ENCODE measurements at regions not wholly inside any gene's neighbourhood (a gene's known extent, or its start where the extent isn't known, plus 50 kb on each side); places are given as distances from the start of the nearest gene placed in this dataset.

GRCh38 chr1:115217150-115218033 lies 120.7 kb downstream of the NGF start:
- Histone ChIP-seq H3K9me3 (replicated peaks) (no peaks in the 10 kb centered on the region), H3K36me3 (no peaks in the 10 kb centered on the region), H3K27me3 (replicated peaks) (no peaks in the 10 kb centered on the region), H3K27ac (no peak overlapping the region), H3K4me3 (no peak overlapping the region), H3K4me1 (replicated peaks) (no peaks in the 10 kb centered on the region)
- DNase-seq (ENCODE audit: low read depth in 1 of 2, low spot score in 2 of 2) = no peak

DNA sequence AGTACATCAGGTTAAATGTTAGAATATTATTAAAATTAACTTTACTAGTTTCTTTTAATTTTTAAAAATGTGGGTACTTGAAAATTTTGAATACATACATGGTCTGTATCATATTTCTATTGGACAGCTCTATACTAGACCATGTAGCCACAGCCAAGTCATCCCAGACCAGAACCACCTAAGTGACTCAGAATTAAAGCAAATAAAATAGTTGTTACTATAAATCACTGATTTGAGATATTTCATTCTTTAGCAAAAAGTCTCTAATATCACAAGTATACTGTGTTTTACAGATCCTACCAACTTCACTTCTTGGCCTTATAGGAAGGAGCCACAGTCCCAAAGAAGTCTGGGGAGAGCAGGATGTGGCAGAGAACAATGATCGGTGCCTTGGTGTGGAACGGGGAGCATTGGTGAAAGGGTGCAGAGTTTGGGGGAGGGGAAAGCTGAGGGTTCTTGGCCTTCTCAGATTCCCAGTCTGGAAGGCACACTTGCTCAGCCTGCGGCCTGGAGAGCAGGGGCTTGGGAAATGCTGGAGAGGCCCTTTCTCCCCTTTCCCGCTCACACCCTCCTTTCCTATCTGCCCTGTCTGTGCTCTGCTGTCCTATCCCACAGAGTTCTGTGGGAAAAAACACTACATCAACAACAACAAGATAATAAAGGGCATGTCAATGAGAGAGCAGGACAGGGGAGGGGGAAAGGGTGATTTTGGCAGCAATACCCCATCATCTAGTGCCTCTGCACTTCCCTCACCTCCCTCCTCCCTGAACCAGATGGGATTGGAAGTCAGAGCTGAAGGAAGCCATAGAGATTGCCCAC lies 122.1 kb downstream of the NGF start:
- DNase-seq (ENCODE audit: low read depth in 1 of 2, low spot score in 2 of 2) = no peak

DNA sequence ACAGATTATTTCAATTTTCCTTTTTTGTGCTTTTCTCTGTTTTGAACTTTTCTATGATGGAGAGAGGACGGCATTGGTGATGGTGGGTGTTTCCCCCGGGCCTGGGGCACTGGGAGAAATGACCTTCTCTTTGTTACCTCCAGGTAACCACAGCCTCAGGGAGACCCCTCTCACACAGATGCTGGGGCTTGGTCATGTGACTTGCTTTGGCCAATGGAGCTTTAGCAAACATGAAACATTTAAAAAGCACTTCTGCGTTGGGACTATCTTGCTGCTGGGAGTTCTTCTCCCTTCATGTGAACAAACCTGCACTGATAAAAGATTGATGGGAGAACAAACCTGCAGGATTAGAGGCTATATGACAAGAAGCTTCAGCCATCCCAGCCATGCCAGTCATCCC lies 122.9 kb downstream of the NGF start:
- DNase-seq (ENCODE audit: low read depth in 1 of 2, low spot score in 2 of 2) = no peak
- H3K27ac ChIP-seq = no peak overlapping the region
- H3K27me3 ChIP-seq (replicated peaks) = no peaks in the 10 kb centered on the region
- no peaks in the 10 kb centered on the region for H3K36me3 ChIP-seq
- H3K4me1 ChIP-seq (replicated peaks) = no peaks in the 10 kb centered on the region
- no peaks in the 10 kb centered on the region for H3K9me3 ChIP-seq (replicated peaks)
- H3K4me3 ChIP-seq = no peak overlapping the region

More for the DNA sequence above, 122.1 kb downstream of the NGF start:
- H3K4me3 ChIP-seq = no peak overlapping the region
- no peaks in the 10 kb centered on the region for H3K27me3 ChIP-seq (replicated peaks)
- H3K9me3 ChIP-seq (replicated peaks) = no peaks in the 10 kb centered on the region
- no peaks in the 10 kb centered on the region for H3K4me1 ChIP-seq (replicated peaks)
- H3K27ac ChIP-seq = no peak overlapping the region
- H3K36me3 ChIP-seq = no peaks in the 10 kb centered on the region

DNA sequence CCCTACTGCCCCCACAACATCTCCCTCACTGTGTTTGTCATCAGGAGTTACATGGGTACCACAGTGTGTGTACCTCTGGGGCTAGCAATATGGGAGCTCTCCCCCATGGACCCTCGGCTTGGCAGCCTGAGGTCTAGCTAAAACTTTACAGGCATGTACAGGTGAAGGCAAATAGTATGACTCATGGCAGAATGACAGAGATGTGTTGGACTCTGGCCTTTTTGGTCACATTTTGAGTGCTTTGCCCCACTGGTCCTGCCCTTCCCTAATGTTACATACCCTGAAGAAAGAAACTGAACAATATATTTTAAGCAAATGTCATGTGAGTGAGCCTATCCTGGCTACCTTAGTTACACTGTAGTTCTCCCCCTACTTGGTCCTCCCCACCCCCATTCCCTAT lies 124.0 kb downstream of the NGF start:
- no peaks in the 10 kb centered on the region for H3K4me1 ChIP-seq (replicated peaks)
- H3K36me3 ChIP-seq = no peaks in the 10 kb centered on the region
- no peak overlapping the region for H3K27ac ChIP-seq
- H3K9me3 ChIP-seq (replicated peaks) = no peaks in the 10 kb centered on the region
- no peak for DNase-seq (ENCODE audit: low read depth in 1 of 2, low spot score in 2 of 2)
- H3K27me3 ChIP-seq (replicated peaks) = no peaks in the 10 kb centered on the region
- H3K4me3 ChIP-seq = no peak overlapping the region

DNA sequence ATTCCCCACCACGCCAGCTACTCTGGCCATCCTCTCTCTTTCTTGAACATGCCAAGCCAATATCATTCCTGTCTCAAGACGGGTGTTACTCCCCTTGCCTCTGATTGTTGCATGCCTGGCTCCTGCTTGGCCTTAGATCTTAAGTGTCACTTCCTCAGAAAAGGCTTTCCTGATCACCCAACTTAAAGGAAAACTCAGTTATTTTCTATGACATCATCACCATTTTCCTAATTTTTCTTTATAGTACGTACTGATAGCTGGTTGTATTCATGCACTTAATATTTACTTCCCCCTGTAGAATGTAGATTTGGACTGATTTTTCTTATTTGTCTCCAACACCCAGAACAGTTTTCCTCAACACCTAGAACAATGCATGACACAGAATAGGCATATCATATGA lies 123.8 kb upstream of the TSPAN2 start:
- Histone ChIP-seq H3K27ac (no peak overlapping the region), H3K27me3 (replicated peaks) (no peaks in the 10 kb centered on the region), H3K9me3 (replicated peaks) (no peaks in the 10 kb centered on the region), H3K36me3 (no peaks in the 10 kb centered on the region), H3K4me1 (replicated peaks) (no peaks in the 10 kb centered on the region), H3K4me3 (no peak overlapping the region)
- no peak for DNase-seq (ENCODE audit: low read depth in 1 of 2, low spot score in 2 of 2)

- Histone ChIP-seq H3K27ac (no peak overlapping the region), H3K9me3 (replicated peaks) (no peaks in the 10 kb centered on the region), H3K27me3 (replicated peaks) (no peaks in the 10 kb centered on the region), H3K36me3 (no peaks in the 10 kb centered on the region), H3K4me3 (no peak overlapping the region), H3K4me1 (replicated peaks) (no peaks in the 10 kb centered on the region)
- DNase-seq (ENCODE audit: low read depth in 1 of 2, low spot score in 2 of 2) = no peak
Measured at GRCh38 chr1:115211071-115211745, 121.9 kb upstream of the TSPAN2 start.

DNA sequence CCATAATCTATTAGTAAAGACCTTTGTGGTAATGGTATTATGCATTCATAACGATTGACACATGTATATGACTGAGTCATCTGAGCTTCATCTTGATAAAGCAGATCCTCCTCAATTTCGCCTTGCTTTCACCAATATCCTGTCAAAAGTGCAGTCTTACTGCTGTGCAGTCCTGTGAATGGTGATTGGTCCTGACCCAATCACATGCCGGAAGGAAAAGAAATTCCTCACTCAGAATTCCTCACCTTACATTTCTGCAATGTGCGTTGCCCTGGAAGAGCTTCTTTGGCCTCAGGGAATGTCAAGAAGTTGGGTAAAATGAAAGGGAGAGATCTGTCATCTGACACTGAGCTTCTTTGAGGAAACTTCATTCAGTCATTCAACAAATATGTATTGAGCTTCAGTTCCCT lies 121.0 kb upstream of the TSPAN2 start:
- Histone ChIP-seq H3K36me3 (no peaks in the 10 kb centered on the region), H3K27ac (no peak overlapping the region), H3K27me3 (replicated peaks) (no peaks in the 10 kb centered on the region), H3K4me3 (no peak overlapping the region), H3K9me3 (replicated peaks) (no peaks in the 10 kb centered on the region), H3K4me1 (replicated peaks) (no peaks in the 10 kb centered on the region)
- no peak for DNase-seq (ENCODE audit: low read depth in 1 of 2, low spot score in 2 of 2)

- Histone ChIP-seq H3K9me3 (replicated peaks) (no peaks in the 10 kb centered on the region), H3K27ac (no peak overlapping the region), H3K36me3 (no peaks in the 10 kb centered on the region), H3K27me3 (replicated peaks) (no peaks in the 10 kb centered on the region), H3K4me1 (replicated peaks) (no peaks in the 10 kb centered on the region), H3K4me3 (no peak overlapping the region)
- no peak for DNase-seq (ENCODE audit: low read depth in 1 of 2, low spot score in 2 of 2)
Measured at GRCh38 chr1:115204513-115204912, 115.2 kb upstream of the TSPAN2 start.

DNA sequence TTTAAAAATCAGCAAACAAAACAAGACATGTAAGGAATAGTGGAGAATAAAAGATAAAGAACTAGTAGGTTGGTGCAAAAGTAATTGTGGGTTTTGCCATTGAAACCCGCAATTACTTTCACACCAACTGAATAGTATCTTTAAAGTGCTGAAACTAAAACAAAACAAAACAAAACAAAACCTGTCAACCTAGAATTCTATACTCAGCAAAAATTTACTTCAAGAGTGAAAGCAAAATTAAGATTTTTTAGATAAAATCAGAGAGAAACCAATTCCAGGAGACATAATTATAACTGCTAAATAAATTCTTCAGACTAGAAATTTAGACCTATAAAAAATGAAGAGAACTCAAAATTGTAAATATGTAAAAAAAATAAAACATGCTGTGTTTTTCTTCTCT lies 114.0 kb upstream of the TSPAN2 start:
- H3K27me3 ChIP-seq (replicated peaks) = no peaks in the 10 kb centered on the region
- no peak for DNase-seq (ENCODE audit: low read depth in 1 of 2, low spot score in 2 of 2)
- H3K9me3 ChIP-seq (replicated peaks) = no peaks in the 10 kb centered on the region
- no peak overlapping the region for H3K4me3 ChIP-seq
- no peaks in the 10 kb centered on the region for H3K4me1 ChIP-seq (replicated peaks)
- no peak overlapping the region for H3K27ac ChIP-seq
- no peaks in the 10 kb centered on the region for H3K36me3 ChIP-seq

- H3K9me3 ChIP-seq (replicated peaks) = no peaks in the 10 kb centered on the region
- H3K4me1 ChIP-seq (replicated peaks) = no peaks in the 10 kb centered on the region
- H3K36me3 ChIP-seq = no peaks in the 10 kb centered on the region
- no peak for DNase-seq (ENCODE audit: low read depth in 1 of 2, low spot score in 2 of 2)
- no peak overlapping the region for H3K4me3 ChIP-seq
- no peaks in the 10 kb centered on the region for H3K27me3 ChIP-seq (replicated peaks)
- no peak overlapping the region for H3K27ac ChIP-seq
Measured at GRCh38 chr1:115201598-115201997, 112.3 kb upstream of the TSPAN2 start.

DNA sequence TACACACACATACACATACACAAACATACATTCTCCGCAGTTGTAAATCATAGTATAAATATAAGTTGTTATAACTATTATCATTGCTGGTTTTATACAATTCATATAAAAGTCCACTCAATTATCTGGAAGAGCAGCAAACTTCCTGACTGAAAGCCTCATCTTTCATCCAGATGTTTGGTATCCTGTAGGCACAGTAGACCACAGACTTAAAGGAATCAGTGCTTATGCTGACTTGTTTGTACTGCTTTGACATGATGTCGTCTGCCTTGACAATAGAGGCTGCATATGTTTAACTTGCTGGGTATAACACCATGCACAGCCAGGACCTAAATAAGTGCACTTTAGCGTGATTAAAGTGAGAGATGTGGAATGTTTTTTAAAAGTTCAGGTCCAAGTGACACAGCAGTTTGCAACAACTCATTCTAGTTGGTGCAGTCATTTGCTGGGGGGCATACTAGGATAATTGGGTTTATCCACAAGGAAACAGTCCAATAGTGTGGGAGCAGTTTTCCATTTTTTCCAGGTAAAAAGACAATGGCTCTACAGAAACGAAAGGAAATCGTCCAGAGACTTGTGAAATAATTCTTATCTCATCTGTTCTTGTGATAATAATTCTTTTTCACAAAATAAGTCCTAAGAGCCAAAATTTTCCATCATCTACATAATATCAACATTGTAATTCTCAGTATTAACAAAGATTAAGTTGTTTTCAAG lies 110.3 kb upstream of the TSPAN2 start:
- H3K27ac ChIP-seq = no peak overlapping the region
- H3K4me3 ChIP-seq = no peak overlapping the region
- no peaks in the 10 kb centered on the region for H3K27me3 ChIP-seq (replicated peaks)
- H3K9me3 ChIP-seq (replicated peaks) = no peaks in the 10 kb centered on the region
- no peaks in the 10 kb centered on the region for H3K4me1 ChIP-seq (replicated peaks)
- no peaks in the 10 kb centered on the region for H3K36me3 ChIP-seq
- no peak for DNase-seq (ENCODE audit: low read depth in 1 of 2, low spot score in 2 of 2)

GRCh38 chr1:115198938-115199337 lies 109.6 kb upstream of the TSPAN2 start:
- no peaks in the 10 kb centered on the region for H3K9me3 ChIP-seq (replicated peaks)
- H3K27me3 ChIP-seq (replicated peaks) = no peaks in the 10 kb centered on the region
- H3K4me3 ChIP-seq = no peak overlapping the region
- no peaks in the 10 kb centered on the region for H3K36me3 ChIP-seq
- no peaks in the 10 kb centered on the region for H3K4me1 ChIP-seq (replicated peaks)
- DNase-seq (ENCODE audit: low read depth in 1 of 2, low spot score in 2 of 2) = no peak
- no peak overlapping the region for H3K27ac ChIP-seq

- H3K4me1 ChIP-seq (replicated peaks) = peaks cover 3% of the 10 kb centered on the region
- no peaks in the 10 kb centered on the region for H3K27me3 ChIP-seq (replicated peaks)
- no peak for DNase-seq (ENCODE audit: low read depth in 1 of 2, low spot score in 2 of 2)
Measured at GRCh38 chr1:115196296-115196695, 107.0 kb upstream of the TSPAN2 start.

More at GRCh38 chr1:115196296-115196695, 107.0 kb upstream of the TSPAN2 start:
- Histone ChIP-seq H3K9me3 (replicated peaks) (no peaks in the 10 kb centered on the region), H3K27ac (no peak overlapping the region), H3K36me3 (no peaks in the 10 kb centered on the region), H3K4me3 (no peak overlapping the region)

Measured in SJSA1 (cell line).